Left lung (tissue), 4 donors: ENCODE measurements at regions not wholly inside any gene's neighbourhood (a gene's known extent, or its start where the extent isn't known, plus 50 kb on each side); places are given as distances from the start of the nearest gene placed in this dataset.

Experiments used
- ATAC-seq: fragments of 200-7000 bp; cut with Tn5 transposase; one replicate; pipeline ENCODE4 v1.9.1; 2020; ENCODE audit warnings: moderate library complexity
- DNase-seq, 4 donors: peaks; one replicate each; pipeline ENCODE4 v3.0.0-alpha.2; 2013 to 2020
- H3K27ac ChIP-seq, 2 donors: fragments of 200-600 bp; sonication (generic) in 1 of 2; one replicate each; pipeline versions ENCODE4 v1.5.0 to v1.8.0; 2020 to 2021
- H3K27me3 ChIP-seq, 2 donors: fragments of 200-600 bp; sonication (generic) in 1 of 2; one replicate each; pipeline versions ENCODE4 v1.5.0 to v1.8.0; 2020 to 2021
- H3K36me3 ChIP-seq, 2 donors: fragments of 200-600 bp; sonication (generic) in 1 of 2; one replicate each; pipeline versions ENCODE4 v1.5.0 to v1.8.0; 2020 to 2021
- H3K4me1 ChIP-seq, 2 donors: fragments of 200-600 bp; one replicate each; pipeline ENCODE4 v1.8.0; 2021
- H3K4me3 ChIP-seq, 2 donors: fragments of 200-600 bp; sonication (generic) in 1 of 2; one replicate each; pipeline versions ENCODE4 v1.5.0 to v1.8.0; 2020 to 2021; ENCODE audit warnings: mild to moderate bottlenecking in 1 of 2
- H3K9me3 ChIP-seq, 2 donors: fragments of 200-600 bp; sonication (generic) in 1 of 2; one replicate each; pipeline versions ENCODE4 v1.5.0 to v1.8.0; 2020 to 2021
- intact Hi-C, 2 donors: fragments of 100-400 bp; cut with DNase I; formaldehyde crosslinking; loops; one replicate each; pipeline versions ENCODE4 v1.11.2 to v1.14.2; 2022
- TF ChIP-seq, protein P1 (sequence below), 2 donors: fragments of 200-600 bp; sonication (generic) in 1 of 2; IDR thresholded peaks; one replicate each; pipeline versions ENCODE4 v1.5.0 to v1.8.0; 2021; ENCODE audit warnings: antibody characterized with exemption in 2 of 2
- donor health status: DM: no; HTN: yes; CAD: no.
- donor health status: DM: no; HTN: no; CAD: no.

DNA sequence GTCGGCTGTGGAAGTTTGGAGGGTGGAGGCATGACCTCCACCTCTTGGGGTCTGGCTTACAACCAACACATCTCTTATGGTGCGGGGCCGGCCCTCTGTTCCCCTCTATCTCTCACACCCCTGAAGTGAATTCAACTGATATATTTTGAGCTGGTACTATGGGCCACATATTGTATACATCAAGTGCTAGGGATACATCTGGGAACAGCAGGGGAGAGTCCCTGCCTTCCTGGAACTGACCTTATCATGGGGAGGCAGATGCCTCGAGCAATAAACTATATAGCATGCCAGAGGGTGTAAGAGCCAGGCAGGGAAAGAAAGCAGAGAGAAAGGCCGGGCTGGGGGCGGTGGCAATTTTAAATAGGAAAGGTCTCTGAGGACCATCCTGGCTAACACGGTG, 60.4 kb upstream of the TRPM1 start:
- intact Hi-C loops: no loop called here
- Histone ChIP-seq H3K4me3 (no peak overlapping the region), H3K27ac (no peak overlapping the region), H3K27me3 (no peaks in the 10 kb centered on the region), H3K36me3 (no peaks in the 10 kb centered on the region), H3K4me1 (no peaks in the 10 kb centered on the region), H3K9me3 (no peaks in the 10 kb centered on the region)
- DNase-seq: no peak
- TF ChIP-seq, protein P1, sequence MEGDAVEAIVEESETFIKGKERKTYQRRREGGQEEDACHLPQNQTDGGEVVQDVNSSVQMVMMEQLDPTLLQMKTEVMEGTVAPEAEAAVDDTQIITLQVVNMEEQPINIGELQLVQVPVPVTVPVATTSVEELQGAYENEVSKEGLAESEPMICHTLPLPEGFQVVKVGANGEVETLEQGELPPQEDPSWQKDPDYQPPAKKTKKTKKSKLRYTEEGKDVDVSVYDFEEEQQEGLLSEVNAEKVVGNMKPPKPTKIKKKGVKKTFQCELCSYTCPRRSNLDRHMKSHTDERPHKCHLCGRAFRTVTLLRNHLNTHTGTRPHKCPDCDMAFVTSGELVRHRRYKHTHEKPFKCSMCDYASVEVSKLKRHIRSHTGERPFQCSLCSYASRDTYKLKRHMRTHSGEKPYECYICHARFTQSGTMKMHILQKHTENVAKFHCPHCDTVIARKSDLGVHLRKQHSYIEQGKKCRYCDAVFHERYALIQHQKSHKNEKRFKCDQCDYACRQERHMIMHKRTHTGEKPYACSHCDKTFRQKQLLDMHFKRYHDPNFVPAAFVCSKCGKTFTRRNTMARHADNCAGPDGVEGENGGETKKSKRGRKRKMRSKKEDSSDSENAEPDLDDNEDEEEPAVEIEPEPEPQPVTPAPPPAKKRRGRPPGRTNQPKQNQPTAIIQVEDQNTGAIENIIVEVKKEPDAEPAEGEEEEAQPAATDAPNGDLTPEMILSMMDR (IDR thresholded peaks at IDR 0.05): no peak
- no peak for ATAC-seq

DNA sequence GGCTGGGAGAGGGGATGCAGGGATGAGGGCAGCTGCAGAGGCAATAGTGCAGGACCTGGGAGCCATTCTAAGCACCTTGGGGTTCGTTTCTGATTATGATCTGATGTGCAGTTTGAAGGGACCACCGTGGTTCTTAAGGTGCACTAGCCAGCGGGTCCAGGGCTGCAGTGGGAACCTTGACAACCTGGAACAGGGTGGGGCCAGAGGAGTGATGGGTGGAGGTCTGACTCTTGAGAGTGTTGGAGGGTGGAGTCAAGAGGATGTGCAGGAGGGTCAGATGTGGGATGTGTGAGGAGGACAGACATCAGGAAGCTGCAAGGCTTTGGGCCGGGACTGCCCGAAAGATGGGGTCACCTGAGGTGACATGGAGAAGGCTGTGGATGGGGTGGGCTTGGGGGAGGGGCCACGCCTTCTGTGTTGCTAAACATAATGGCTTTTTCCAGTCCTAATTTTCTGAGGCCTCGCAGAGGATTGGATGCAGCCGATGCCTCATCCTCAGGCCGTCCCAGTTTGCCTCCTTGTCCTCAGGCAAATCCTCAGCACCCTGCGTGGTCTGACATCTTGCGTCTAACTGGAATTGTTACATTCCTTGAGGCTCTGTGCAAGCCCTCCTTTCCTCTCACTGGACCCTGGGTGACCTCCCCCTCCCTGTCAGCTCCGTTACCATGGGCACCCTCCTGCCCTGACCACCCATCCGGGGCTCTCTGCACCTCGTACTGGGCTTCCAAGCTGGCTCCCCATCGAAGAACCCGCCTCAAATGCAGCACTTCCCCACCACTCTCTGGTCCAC, 61.4 kb upstream of the TRPM1 start:
- H3K9me3 ChIP-seq: no peaks in the 10 kb centered on the region
- DNase-seq: no peak
- no peaks in the 10 kb centered on the region for H3K36me3 ChIP-seq
- TF ChIP-seq, protein P1 (IDR thresholded peaks at IDR 0.05): no peak
- no peaks in the 10 kb centered on the region for H3K27me3 ChIP-seq
- intact Hi-C loops: no loop called here
- H3K27ac ChIP-seq: no peak overlapping the region
- no peak for ATAC-seq
- H3K4me3 ChIP-seq: no peak overlapping the region
- no peaks in the 10 kb centered on the region for H3K4me1 ChIP-seq

DNA sequence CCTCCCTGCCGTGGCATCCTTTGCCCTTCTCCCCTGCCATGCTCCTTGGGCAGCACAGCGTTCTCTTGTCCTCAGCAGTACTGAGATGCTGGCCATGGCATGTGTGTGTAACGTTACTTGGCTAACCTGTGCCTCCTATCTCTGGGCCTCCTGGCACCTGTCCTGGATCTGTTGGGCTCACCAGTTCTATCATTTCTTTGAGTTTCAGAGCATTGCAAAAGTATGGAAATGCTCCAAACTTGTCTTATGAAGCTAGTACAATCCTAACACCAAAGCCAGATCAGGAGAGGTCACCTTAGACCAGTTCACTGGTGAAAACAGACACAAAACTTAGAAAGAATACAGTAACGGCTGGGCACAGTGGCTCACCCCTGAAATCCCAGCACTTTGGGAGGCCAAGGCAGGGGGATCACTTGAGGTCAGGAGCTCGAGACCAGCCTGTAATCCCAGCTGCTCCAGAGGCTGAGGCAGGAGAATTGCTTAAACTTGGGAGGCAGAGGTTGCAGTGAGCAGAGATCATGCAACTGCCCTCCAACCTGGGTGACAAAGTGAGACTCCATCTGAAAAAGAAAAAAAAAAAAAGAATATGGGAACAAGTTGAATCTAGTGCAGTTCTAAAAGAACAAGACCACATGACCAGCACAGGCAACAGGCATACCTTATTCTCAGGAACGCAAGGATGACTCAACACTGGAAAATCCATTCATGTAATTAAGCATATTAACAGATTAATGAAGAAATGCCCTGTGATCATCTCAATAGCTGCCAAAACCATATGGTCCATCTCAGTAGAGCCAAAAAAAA, 62.4 kb upstream of the TRPM1 start:
- intact Hi-C loops: no loop called here
- H3K27me3 ChIP-seq: no peaks in the 10 kb centered on the region
- no peak overlapping the region for H3K4me3 ChIP-seq
- H3K4me1 ChIP-seq: no peaks in the 10 kb centered on the region
- H3K27ac ChIP-seq: no peak overlapping the region
- ATAC-seq (no peak), DNase-seq (no peak)
- H3K9me3 ChIP-seq: no peaks in the 10 kb centered on the region
- no peaks in the 10 kb centered on the region for H3K36me3 ChIP-seq
- TF ChIP-seq, protein P1 (IDR thresholded peaks at IDR 0.05): no peak

DNA sequence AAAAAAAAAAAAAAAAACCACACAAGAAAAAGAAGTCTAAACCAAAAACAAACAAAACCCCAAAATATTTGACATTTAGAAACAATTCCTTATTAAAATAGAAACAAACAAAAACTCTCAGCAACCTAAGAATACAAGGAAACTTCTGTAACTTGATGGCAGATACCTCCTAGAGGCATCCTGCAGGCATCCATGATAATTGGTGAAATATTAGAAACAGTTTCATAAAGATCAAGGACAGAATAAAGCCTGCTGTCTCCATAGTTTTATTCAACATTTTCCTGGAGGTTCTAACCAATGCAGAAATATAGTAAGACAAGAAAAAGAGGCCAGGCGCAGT, 63.0 kb upstream of the TRPM1 start:
- DNase-seq (no peak), ATAC-seq (no peak)
- no peaks in the 10 kb centered on the region for H3K36me3 ChIP-seq
- intact Hi-C loops: no loop called here
- H3K4me3 ChIP-seq: no peak overlapping the region
- H3K9me3 ChIP-seq: no peaks in the 10 kb centered on the region
- no peaks in the 10 kb centered on the region for H3K4me1 ChIP-seq
- no peak overlapping the region for H3K27ac ChIP-seq
- TF ChIP-seq, protein P1 (IDR thresholded peaks at IDR 0.05): no peak
- H3K27me3 ChIP-seq: no peaks in the 10 kb centered on the region

DNA sequence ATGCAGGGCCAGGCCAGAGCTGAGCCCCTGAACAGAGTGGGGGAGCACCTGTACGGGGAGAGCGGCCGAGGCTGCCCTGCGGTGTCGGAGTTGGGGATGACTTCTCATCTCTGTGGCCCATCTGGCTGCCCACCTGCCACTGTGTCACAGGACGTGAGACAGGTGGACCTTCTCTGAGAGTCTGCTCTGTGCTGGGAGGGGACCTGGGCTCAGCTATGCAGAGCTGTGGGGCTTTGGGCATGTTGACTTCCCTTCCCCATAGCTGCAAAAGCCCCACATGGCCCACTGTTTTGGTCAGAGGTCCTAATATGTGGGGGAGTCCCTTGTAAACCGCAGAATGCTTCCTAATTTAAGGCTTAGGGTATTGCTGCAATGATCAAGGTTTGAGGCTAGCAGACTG, 68.0 kb upstream of the TRPM1 start:
- no peak for ATAC-seq
- Histone ChIP-seq H3K9me3 (no peaks in the 10 kb centered on the region), H3K4me3 (no peak overlapping the region), H3K27ac (no peak overlapping the region), H3K27me3 (no peaks in the 10 kb centered on the region), H3K36me3 (no peaks in the 10 kb centered on the region), H3K4me1 (no peaks in the 10 kb centered on the region)
- no peak for DNase-seq
- intact Hi-C loops: no loop called here
- TF ChIP-seq, protein P1 (IDR thresholded peaks at IDR 0.05): no peak
